Peyer's patch (tissue), 4 donors: ENCODE measurements at regions not wholly inside any gene's neighbourhood (a gene's known extent, or its start where the extent isn't known, plus 50 kb on each side); places are given as distances from the start of the nearest gene placed in this dataset.

Experiments
- DNase-seq, 3 donors: peaks; one replicate each; pipeline ENCODE4 v3.0.0-alpha.2; 2017 to 2019
- H3K27ac ChIP-seq, 4 donors: fragments of 200-600 bp; sonication (generic); one replicate each; pipeline ENCODE4 v1.5.1; 2016 to 2019
- H3K27me3 ChIP-seq, 2 donors: fragments of 200-600 bp; sonication (generic); one replicate each; pipeline ENCODE4 v1.5.1; 2019
- H3K36me3 ChIP-seq, 3 donors: fragments of 200-600 bp; sonication (generic); one replicate each; pipeline ENCODE4 v1.5.1; 2016 to 2019
- H3K4me1 ChIP-seq, 4 donors: fragments of 200-600 bp; sonication (generic); one replicate each; pipeline ENCODE4 v1.5.1; 2016 to 2019
- H3K4me3 ChIP-seq, 4 donors: fragments of 200-600 bp; sonication (generic); 1 replicate in 3 of 4; 2 replicates in 1 of 4; pipeline ENCODE4 v1.5.1; 2016 to 2019; ENCODE audit warnings: mild to moderate bottlenecking in 1 of 4
- H3K9me3 ChIP-seq, 4 donors: fragments of 200-600 bp; sonication (generic); one replicate each; pipeline ENCODE4 v1.5.1; 2016 to 2019; ENCODE audit warnings: mild to moderate bottlenecking in 1 of 4
- POLR2A ChIP-seq, 2 donors: fragments of 450-650 bp; IDR thresholded peaks; one replicate each; pipeline ENCODE4 v1.5.1; 2017; ENCODE audit warnings: antibody characterized with exemption in 2 of 2, mild to moderate bottlenecking in 2 of 2, moderate library complexity in 2 of 2
- TF ChIP-seq, protein P1 (sequence below), 6 experiments: fragments of 450-650 bp in 4 of 6; fragments of 200-600 bp in 2 of 6; sonication (generic) in 1 of 6; IDR thresholded peaks; one replicate each; pipeline ENCODE4 v1.5.1; 2017 to 2019; ENCODE audit warnings: antibody characterized with exemption in 6 of 6, mild to moderate bottlenecking in 3 of 6, moderate library complexity in 1 of 6

DNA sequence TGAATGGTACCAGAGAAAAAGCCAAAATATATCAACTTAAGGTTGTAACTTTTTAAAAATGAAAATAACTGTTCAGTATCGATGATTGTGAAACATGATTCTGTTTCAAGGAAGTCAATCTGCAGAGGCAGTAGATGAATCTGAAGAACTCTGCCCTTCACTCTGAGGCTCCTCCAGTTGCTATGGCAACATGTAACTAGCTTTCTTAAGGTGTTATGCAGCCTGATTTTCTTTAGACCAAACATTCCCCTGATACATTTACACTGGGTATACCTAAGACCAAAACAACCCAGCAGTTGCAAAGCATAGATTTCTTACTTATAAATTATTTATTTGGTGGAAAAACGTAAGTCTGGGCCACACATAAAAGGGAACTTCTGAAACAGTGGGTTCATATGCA is 133.6 kb upstream of the RASGEF1B start:
- peaks cover 0 to 12% (median 5%) of the 10 kb centered on the region in 4 donors for H3K4me1 ChIP-seq
- no peaks in the 10 kb centered on the region for H3K27me3 ChIP-seq
- no peaks in the 10 kb centered on the region for H3K9me3 ChIP-seq
- no peak for DNase-seq
- peak overlapping the region in 1 of 4 donors; percentile 73 for H3K27ac ChIP-seq
- no peak for TF ChIP-seq POLR2A (IDR thresholded peaks at IDR 0.05)
- TF ChIP-seq, protein P1, sequence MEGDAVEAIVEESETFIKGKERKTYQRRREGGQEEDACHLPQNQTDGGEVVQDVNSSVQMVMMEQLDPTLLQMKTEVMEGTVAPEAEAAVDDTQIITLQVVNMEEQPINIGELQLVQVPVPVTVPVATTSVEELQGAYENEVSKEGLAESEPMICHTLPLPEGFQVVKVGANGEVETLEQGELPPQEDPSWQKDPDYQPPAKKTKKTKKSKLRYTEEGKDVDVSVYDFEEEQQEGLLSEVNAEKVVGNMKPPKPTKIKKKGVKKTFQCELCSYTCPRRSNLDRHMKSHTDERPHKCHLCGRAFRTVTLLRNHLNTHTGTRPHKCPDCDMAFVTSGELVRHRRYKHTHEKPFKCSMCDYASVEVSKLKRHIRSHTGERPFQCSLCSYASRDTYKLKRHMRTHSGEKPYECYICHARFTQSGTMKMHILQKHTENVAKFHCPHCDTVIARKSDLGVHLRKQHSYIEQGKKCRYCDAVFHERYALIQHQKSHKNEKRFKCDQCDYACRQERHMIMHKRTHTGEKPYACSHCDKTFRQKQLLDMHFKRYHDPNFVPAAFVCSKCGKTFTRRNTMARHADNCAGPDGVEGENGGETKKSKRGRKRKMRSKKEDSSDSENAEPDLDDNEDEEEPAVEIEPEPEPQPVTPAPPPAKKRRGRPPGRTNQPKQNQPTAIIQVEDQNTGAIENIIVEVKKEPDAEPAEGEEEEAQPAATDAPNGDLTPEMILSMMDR (IDR thresholded peaks at IDR 0.05), result no peak
- H3K4me3 ChIP-seq, result no peak overlapping the region
- H3K36me3 ChIP-seq, result no peaks in the 10 kb centered on the region

DNA sequence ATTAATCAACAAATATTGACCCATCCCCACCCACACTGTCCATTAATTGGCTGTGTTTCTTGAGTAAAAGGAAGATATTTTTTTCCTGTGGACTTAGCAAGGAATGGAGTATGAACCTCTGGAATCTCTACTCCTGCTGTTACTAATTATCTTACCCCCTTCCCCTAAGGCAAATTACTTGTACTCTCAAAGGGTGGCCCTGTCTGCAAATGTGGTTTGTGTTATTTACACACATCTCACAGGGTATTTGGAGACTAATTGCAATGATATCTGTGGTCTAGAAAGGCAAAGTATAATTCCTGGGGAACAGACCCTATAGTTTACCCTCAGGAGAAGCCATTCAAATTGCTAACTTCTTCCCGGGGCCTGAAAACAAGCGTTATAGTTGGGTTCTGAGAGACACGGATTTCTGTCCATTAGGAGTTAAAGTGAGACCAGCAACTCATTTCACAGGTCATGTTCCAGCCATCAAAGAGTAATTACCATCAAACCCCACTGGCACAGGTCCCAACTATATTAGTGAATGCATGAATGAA is 133.0 kb upstream of the RASGEF1B start:
- DNase-seq, result no peak
- Histone ChIP-seq H3K9me3 (no peaks in the 10 kb centered on the region), H3K27ac (no peak overlapping the region)

DNA sequence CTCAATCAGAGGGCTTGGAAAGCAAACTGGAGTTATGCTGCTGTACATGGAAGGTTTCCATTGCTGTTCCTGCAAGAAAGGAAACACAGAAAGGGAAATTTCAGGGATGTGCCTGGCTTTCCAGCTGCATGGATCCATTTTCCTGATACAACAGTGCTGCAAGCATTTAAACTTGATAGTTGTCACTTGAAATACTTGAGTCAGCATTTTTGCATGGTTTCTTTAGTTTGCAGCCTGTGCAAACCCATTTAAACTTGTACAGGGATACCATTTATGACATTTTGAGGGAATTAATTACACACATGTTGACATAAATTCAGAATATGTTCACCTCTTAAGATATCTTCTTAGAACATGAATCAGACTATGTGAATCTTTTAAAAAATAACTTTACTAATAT is 131.1 kb upstream of the RASGEF1B start:
- Histone ChIP-seq H3K9me3 (no peaks in the 10 kb centered on the region), H3K4me3 (no peak overlapping the region), H3K27ac (no peak overlapping the region), H3K36me3 (no peaks in the 10 kb centered on the region), H3K4me1 (peaks cover 0 to 12% (median 5%) of the 10 kb centered on the region in 4 donors), H3K27me3 (no peaks in the 10 kb centered on the region)
- TF ChIP-seq POLR2A (IDR thresholded peaks at IDR 0.05), result no peak
- TF ChIP-seq, protein P1 (IDR thresholded peaks at IDR 0.05), result no peak
- no peak for DNase-seq

More for the DNA sequence above, 133.0 kb upstream of the RASGEF1B start:
- Histone ChIP-seq H3K36me3 (no peaks in the 10 kb centered on the region), H3K27me3 (no peaks in the 10 kb centered on the region), H3K4me3 (no peak overlapping the region), H3K4me1 (peaks cover 0 to 12% (median 5%) of the 10 kb centered on the region in 4 donors)
- TF ChIP-seq, protein P1 (IDR thresholded peaks at IDR 0.05), result no peak
- no peak for TF ChIP-seq POLR2A (IDR thresholded peaks at IDR 0.05)

DNA sequence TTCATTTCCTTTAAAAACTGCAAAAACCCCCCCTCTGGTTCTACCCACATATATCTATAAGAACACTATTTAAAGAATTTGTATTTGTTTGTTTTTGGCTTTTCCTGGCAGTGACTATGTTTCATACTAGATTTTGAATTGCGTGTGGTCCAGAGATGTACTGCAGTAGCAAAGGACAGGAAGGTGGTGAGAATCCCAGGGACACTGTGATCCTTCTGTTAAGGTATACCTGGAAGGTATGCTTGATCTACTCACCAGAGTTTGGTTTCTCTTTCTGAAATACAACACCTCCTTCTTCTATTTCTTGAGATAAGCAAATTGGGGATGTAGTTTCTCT is 129.6 kb upstream of the RASGEF1B start:
- no peaks in the 10 kb centered on the region for H3K36me3 ChIP-seq
- no peak for TF ChIP-seq POLR2A (IDR thresholded peaks at IDR 0.05)
- TF ChIP-seq, protein P1 (IDR thresholded peaks at IDR 0.05), result no peak
- no peaks in the 10 kb centered on the region for H3K27me3 ChIP-seq
- H3K4me1 ChIP-seq, result peaks cover 0 to 3% (median 1%) of the 10 kb centered on the region in 4 donors
- peak overlapping the region in 1 of 4 donors; percentile 22 for H3K27ac ChIP-seq
- H3K9me3 ChIP-seq, result no peaks in the 10 kb centered on the region
- no peak for DNase-seq
- H3K4me3 ChIP-seq, result no peak overlapping the region

DNA sequence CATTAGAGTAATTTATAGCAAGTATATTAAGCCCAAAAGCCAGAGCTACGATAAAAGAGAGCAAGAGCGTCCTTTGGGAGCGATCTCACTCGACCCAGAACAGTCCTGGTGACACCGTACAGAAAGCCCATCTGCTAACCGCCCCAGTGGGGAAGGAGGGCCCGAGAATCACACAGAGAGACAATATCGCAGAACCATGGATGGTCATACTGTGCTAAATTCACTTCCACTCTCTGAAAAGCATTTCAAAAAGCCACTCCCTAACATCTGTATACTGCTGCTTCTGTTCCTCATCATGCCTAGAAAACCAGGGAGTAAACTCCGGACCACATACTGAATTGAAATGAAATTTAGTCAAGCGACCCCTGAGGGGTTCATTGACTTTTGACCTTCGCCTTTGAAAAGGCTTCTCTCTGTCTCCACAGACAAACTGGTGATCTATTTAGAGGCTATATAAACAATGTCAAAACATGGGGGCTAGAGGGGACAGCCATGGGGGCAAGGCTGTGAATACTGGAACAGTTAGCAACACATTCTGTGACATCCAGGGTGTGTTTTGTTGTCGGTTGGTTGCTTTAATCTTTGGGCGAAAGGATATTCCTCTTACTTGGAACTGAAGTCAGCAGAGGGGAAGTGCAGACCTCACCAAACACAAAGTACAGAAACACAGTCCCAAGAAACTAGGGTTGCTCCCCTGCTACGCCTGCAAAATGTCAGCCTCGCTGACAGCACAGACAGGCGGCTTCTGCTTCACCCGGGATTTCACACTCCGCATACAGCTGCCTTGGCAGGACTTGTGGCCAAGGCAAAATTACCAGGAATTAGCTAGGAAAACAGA is 129.0 kb upstream of the RASGEF1B start:
- DNase-seq, result no peak
- Histone ChIP-seq H3K4me3 (no peak overlapping the region), H3K27ac (peak overlapping the region in 2 of 4 donors; percentile 22 to 37), H3K9me3 (no peaks in the 10 kb centered on the region), H3K36me3 (no peaks in the 10 kb centered on the region), H3K4me1 (peaks cover 0 to 3% (median 0%) of the 10 kb centered on the region in 4 donors), H3K27me3 (no peaks in the 10 kb centered on the region)
- TF ChIP-seq, protein P1 (IDR thresholded peaks at IDR 0.05), result no peak
- no peak for TF ChIP-seq POLR2A (IDR thresholded peaks at IDR 0.05)
